ENCODE measurements at regions not wholly inside any gene's neighbourhood (a gene's known extent, or its start where the extent isn't known, plus 50 kb on each side); places are given as distances from the start of the nearest gene placed in this dataset.

DNA sequence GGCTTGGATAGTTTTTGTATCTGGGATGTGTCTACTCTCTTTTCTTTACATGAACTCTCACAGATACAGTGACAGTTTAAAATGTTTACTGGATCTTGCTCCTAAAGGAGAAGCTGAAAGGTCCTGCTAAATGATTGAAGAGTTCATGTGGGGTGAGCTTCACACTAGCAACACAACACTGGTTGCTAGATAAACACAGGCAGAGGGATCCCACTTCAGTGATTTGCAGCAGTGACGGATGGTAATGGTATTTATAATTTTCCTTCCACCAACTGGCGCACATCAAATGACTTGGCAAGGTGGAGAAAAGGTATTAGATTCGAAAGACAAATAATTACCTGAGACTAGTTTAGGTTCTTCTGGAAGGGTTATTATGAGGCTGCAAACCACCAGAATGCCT, 270.2 kb downstream of the TBX15 start:
- TF ChIP-seq, protein P1, sequence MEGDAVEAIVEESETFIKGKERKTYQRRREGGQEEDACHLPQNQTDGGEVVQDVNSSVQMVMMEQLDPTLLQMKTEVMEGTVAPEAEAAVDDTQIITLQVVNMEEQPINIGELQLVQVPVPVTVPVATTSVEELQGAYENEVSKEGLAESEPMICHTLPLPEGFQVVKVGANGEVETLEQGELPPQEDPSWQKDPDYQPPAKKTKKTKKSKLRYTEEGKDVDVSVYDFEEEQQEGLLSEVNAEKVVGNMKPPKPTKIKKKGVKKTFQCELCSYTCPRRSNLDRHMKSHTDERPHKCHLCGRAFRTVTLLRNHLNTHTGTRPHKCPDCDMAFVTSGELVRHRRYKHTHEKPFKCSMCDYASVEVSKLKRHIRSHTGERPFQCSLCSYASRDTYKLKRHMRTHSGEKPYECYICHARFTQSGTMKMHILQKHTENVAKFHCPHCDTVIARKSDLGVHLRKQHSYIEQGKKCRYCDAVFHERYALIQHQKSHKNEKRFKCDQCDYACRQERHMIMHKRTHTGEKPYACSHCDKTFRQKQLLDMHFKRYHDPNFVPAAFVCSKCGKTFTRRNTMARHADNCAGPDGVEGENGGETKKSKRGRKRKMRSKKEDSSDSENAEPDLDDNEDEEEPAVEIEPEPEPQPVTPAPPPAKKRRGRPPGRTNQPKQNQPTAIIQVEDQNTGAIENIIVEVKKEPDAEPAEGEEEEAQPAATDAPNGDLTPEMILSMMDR (IDR thresholded peaks at IDR 0.05), result no peak
- TF ChIP-seq POLR2A (IDR thresholded peaks at IDR 0.05), result no peak
